Right lobe of liver (tissue), 4 donors: ENCODE measurements at regions not wholly inside any gene's neighbourhood (a gene's known extent, or its start where the extent isn't known, plus 50 kb on each side); places are given as distances from the start of the nearest gene placed in this dataset.

Experiments used
- POLR2A ChIP-seq: fragments of 450-650 bp; IDR thresholded peaks from one replicate; pipeline ENCODE4 v1.6.1; 2017; ENCODE audit warnings: antibody characterized with exemption, mild to moderate bottlenecking
- TF ChIP-seq, protein P1 (sequence below), 4 donors: fragments of 200-600 bp in 3 of 4; fragments of 450-650 bp in 1 of 4; IDR thresholded peaks; one replicate each; pipeline versions ENCODE4 v1.5.1 to v1.8.0; 2016 to 2022; ENCODE audit warnings: antibody characterized with exemption in 4 of 4, mild to moderate bottlenecking in 2 of 4
- donor health status: DM: no; HTN: no; CAD: no.
- donor health status: DM: no; HTN: no; CAD: no.
- donor health status: DM: no; HTN: yes; CAD: no.

DNA sequence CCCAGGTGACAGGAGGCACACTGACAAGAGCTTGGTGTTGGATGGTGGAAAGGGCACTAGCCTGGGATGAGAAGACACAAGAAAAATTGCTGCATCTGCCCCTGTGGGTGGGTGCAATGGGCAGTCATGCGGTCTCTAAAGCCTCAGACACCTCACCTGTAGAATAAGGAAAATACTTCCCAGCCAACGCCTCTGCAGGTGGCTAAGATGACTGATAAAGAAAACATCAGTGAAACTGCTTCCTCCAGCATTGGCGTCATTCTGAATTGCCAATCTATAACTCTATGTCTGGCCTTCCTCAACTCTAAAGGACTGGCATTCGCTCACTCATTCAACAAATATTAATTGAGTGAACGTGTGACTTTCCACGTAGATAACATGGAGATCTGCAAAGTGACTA, 100.4 kb upstream of the F3 start:
- TF ChIP-seq, protein P1, sequence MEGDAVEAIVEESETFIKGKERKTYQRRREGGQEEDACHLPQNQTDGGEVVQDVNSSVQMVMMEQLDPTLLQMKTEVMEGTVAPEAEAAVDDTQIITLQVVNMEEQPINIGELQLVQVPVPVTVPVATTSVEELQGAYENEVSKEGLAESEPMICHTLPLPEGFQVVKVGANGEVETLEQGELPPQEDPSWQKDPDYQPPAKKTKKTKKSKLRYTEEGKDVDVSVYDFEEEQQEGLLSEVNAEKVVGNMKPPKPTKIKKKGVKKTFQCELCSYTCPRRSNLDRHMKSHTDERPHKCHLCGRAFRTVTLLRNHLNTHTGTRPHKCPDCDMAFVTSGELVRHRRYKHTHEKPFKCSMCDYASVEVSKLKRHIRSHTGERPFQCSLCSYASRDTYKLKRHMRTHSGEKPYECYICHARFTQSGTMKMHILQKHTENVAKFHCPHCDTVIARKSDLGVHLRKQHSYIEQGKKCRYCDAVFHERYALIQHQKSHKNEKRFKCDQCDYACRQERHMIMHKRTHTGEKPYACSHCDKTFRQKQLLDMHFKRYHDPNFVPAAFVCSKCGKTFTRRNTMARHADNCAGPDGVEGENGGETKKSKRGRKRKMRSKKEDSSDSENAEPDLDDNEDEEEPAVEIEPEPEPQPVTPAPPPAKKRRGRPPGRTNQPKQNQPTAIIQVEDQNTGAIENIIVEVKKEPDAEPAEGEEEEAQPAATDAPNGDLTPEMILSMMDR (IDR thresholded peaks at IDR 0.05): no peak
- TF ChIP-seq POLR2A: no peak
